MCF 10A (cell line): ENCODE measurements at regions not wholly inside any gene's neighbourhood (a gene's known extent, or its start where the extent isn't known, plus 50 kb on each side); places are given as distances from the start of the nearest gene placed in this dataset.

Source experiments
- BruUV-seq: library from RNA; stranded (reverse); fragments of 400-500 nt; replicated peaks from 2 replicates; lab custom pipeline; 2021; lab: Mats Ljungman, UMichigan
- CTCF ChIA-PET: fragments of 300-600 bp; sonication (Branson Sonifier 250); formaldehyde crosslinking; extraction: SDS; loops from one replicate; lab custom pipeline; 2021; ENCODE audit warnings: antibody characterized with exemption, inconsistent platforms; lab: Yijun Ruan, JAX
- POLR2A ChIA-PET: fragments of 300-600, 350-650 bp; sonication (Branson Sonifier 250); formaldehyde crosslinking; extraction: SDS; loops from one replicate; lab custom pipeline; 2020; ENCODE audit warnings: antibody characterized with exemption, inconsistent platforms; lab: Yijun Ruan, JAX
- DNase-seq: peaks from one replicate; pipeline ENCODE4 v3.0.0-alpha.2; 2018; ENCODE audit not compliant: unreplicated experiment
- H3K27ac Mint-ChIP-seq: one replicate; pipeline ENCODE4 v1.8.0; 2022; ENCODE audit warnings: mild to moderate bottlenecking, low read depth, mixed read lengths; ENCODE audit not compliant: unreplicated experiment
- H3K27me3 Mint-ChIP-seq: one replicate; pipeline ENCODE4 v1.8.0; 2022; ENCODE audit warnings: mixed read lengths; ENCODE audit not compliant: insufficient read depth, unreplicated experiment
- H3K36me3 Mint-ChIP-seq: one replicate; pipeline ENCODE4 v1.8.0; 2022; ENCODE audit warnings: mild to moderate bottlenecking, moderate library complexity, mixed read lengths; ENCODE audit not compliant: insufficient read depth, unreplicated experiment
- H3K4me1 Mint-ChIP-seq: one replicate; pipeline ENCODE4 v1.8.0; 2022; ENCODE audit warnings: mixed read lengths; ENCODE audit not compliant: insufficient read depth, unreplicated experiment
- H3K4me3 Mint-ChIP-seq: one replicate; pipeline ENCODE4 v1.8.0; 2022; ENCODE audit warnings: mild to moderate bottlenecking, moderate library complexity, mixed read lengths; ENCODE audit not compliant: unreplicated experiment
- H3K9me3 Mint-ChIP-seq: one replicate; pipeline ENCODE4 v1.8.0; 2022; ENCODE audit warnings: mixed read lengths; ENCODE audit not compliant: unreplicated experiment
- intact Hi-C: fragments of 100-400 bp; cut with micrococcal nuclease; formaldehyde crosslinking; loops from 2 replicates; pipeline ENCODE4 v1.14.1; 2022
- TF ChIP-seq, protein P1 (sequence below): fragments of 200-600 bp; IDR thresholded peaks from one replicate; pipeline ENCODE4 v1.8.0; 2022; ENCODE audit warnings: antibody characterized with exemption, mild to moderate bottlenecking; ENCODE audit not compliant: unreplicated experiment

DNA sequence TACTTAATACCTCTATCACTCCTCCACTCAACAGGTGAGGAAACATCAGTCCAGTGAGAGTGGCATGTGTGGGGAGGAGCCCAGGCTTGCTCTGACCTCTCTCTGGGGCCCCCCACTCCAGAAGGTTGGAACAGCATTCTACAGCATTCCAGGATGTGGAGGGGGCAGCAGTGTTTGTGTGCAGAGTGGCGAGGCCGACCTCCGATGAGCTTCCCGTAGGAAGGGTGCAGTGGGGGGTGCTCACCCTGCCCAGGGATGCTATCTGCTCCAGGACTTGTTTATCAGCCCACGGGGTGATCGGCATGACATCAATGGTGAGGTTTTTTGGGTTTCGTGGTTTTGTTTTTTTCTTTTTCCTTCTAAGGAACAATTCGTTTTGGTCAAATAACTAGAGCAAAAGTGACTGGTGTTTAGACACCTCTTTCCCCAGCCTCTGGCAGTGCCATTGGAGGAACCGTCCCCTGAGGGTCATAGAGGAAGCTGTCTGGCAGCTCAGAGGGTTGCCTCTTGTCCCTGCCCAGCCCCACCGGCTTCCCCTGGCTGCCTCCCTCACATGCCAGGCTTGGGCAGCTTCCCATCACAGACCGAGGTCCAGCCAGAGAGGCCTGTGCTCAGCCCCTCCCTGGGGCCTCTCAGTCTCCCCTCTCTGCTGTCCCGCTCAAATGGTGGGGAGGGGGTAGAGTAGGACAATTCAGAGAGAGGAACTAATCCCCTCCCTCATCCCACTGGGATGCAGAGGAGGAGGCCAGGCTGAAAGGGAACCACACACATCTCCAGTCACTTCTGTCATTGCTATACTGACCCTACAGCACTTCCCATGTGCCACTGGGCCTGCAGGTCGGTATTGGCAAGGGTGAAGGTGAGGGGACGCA lies 96.5 kb downstream of the ZFP36L2 start:
- intact Hi-C loops: loop anchor here (2.0 to 5.0 kb wide), 2 partner anchors 37 to 49 kb away; no protein-coding TSS in a partner anchor
- ChIA-PET CTCF (interaction anchor here (0.5 to 2.1 kb wide), 12 partner anchors 10 to 302 kb away, joined by 3 to 7 read pairs (median 4); no protein-coding TSS in a partner anchor), POLR2A (interaction anchor here (0.6 to 14.4 kb wide), 12 partner anchors 19 to 355 kb away, joined by 3 to 240 read pairs (median 6); partner anchors contain the start of gene ZFP36L2)
- H3K4me1 Mint-ChIP-seq: peaks cover 45% of the 10 kb centered on the region
- TF ChIP-seq, protein P1, sequence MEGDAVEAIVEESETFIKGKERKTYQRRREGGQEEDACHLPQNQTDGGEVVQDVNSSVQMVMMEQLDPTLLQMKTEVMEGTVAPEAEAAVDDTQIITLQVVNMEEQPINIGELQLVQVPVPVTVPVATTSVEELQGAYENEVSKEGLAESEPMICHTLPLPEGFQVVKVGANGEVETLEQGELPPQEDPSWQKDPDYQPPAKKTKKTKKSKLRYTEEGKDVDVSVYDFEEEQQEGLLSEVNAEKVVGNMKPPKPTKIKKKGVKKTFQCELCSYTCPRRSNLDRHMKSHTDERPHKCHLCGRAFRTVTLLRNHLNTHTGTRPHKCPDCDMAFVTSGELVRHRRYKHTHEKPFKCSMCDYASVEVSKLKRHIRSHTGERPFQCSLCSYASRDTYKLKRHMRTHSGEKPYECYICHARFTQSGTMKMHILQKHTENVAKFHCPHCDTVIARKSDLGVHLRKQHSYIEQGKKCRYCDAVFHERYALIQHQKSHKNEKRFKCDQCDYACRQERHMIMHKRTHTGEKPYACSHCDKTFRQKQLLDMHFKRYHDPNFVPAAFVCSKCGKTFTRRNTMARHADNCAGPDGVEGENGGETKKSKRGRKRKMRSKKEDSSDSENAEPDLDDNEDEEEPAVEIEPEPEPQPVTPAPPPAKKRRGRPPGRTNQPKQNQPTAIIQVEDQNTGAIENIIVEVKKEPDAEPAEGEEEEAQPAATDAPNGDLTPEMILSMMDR: no peak
- H3K4me3 Mint-ChIP-seq: no peak overlapping the region
- H3K9me3 Mint-ChIP-seq: no peaks in the 10 kb centered on the region
- no TSS peak for BruUV-seq
- peak overlapping the region; percentile 89 for H3K27ac Mint-ChIP-seq
- no peaks in the 10 kb centered on the region for H3K27me3 Mint-ChIP-seq
- no peaks in the 10 kb centered on the region for H3K36me3 Mint-ChIP-seq
- no peak for DNase-seq

DNA sequence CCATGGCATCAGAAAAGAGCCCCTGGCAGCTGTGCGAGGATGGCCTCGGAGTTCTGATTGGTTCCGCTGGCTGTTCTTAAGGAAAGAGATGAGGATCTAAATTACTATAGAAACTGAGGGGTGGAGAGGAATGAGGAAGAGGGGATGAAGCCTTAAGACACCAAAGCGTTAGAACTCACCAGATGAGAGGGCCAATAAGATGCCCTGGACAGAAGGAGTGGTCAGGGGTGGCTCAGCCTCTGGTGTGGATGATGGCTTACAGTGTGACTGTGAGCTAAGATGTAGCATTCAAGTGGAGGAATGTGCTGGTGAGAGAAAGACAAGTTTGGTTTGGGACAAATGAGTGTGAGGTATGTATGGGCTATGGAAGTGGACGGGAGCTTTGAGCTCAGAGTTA lies 97.8 kb downstream of the ZFP36L2 start:
- BruUV-seq: no TSS peak
- peak overlapping the region; percentile 89 for H3K27ac Mint-ChIP-seq
- H3K4me1 Mint-ChIP-seq: peaks cover 41% of the 10 kb centered on the region
- intact Hi-C loops: no loop called here
- POLR2A ChIA-PET: interaction anchor here (0.7 to 14.4 kb wide), 5 partner anchors 46 to 1642 kb away, joined by 3 to 240 read pairs (median 6); partner anchors contain the start of gene ZFP36L2
- H3K36me3 Mint-ChIP-seq: no peaks in the 10 kb centered on the region
- CTCF ChIA-PET: interaction anchor here (0.6 to 1.5 kb wide), 10 partner anchors 8 to 301 kb away, joined by 3 to 6 read pairs (median 3); no protein-coding TSS in a partner anchor
- H3K9me3 Mint-ChIP-seq: no peaks in the 10 kb centered on the region
- no peak for DNase-seq
- H3K27me3 Mint-ChIP-seq: no peaks in the 10 kb centered on the region
- TF ChIP-seq, protein P1: no peak
- H3K4me3 Mint-ChIP-seq: no peak overlapping the region

DNA sequence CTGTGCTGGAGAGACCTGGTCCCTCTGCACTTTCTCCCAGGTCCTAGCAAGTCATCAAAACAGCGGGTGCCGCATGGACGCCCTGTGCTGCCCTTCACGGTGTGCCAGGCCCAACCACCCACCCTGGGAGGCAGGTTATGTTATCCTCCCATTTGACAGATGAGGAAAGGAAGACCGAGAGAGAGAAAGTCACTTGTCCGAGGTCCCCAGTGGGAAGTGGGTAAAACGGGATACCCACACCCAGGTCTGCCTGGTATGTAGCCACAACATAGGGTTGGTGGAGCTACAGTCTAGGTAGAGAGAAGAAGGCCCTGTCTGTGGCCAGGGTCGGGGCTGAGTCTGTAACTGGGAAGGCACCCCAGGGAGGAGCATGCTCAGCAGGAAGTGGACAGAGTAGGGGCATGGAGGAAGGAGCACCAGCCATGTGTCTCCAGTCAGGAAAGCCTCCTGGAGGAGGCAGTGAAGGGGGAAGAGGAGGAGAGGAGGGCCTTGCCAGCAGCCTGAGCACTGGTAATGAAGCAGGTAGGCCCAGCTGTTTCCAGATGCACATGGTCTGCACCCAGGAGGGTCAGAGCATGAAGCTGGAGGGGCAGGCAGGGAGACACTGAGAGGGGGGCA lies 98.4 kb downstream of the ZFP36L2 start:
- Mint-ChIP-seq H3K27me3 (no peaks in the 10 kb centered on the region), H3K27ac (peak overlapping the region; percentile 89), H3K4me1 (peaks cover 40% of the 10 kb centered on the region), H3K9me3 (no peaks in the 10 kb centered on the region), H3K36me3 (no peaks in the 10 kb centered on the region), H3K4me3 (no peak overlapping the region)
- intact Hi-C loops: no loop called here
- no TSS peak for BruUV-seq
- no peak for DNase-seq
- ChIA-PET CTCF (interaction anchor here (0.6 to 1.4 kb wide), 7 partner anchors 7 to 83 kb away, joined by 3 to 6 read pairs (median 4); no protein-coding TSS in a partner anchor), POLR2A (interaction anchor here (0.7 to 14.4 kb wide), 5 partner anchors 46 to 1643 kb away, joined by 3 to 240 read pairs (median 6); partner anchors contain the start of gene ZFP36L2)
- TF ChIP-seq, protein P1: no peak
